ENCODE measurements at regions not wholly inside any gene's neighbourhood (a gene's known extent, or its start where the extent isn't known, plus 50 kb on each side); places are given as distances from the start of the nearest gene placed in this dataset.
"Not testable (repeated sequence)": the region's sequence is repeated elsewhere in the genome, so short reads cannot be mapped to it uniquely, and the experiment has no call there.

DNA sequence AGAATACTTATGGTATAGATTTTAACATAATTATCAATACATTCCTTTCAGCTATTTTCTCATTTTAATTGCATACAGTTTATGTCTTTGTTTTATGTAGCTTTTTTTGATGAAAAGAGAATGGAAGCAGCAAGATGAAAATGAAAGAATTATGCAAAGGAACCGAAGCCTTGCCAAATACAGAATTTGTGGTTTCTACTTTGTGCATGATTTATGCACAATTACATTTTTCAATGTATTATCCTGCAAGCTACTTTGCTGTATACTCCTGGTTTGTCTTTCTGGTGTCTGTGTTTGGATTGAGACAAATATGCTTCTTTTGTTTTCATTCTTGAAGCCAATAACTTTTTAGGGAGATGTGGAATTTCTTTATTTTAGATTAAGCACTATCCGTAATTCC lies 1642.6 kb upstream of the CELF4 start:
- DNase-seq (ENCODE audit: low read depth in 4 of 4, low spot score in 2 of 4) = no peak

DNA sequence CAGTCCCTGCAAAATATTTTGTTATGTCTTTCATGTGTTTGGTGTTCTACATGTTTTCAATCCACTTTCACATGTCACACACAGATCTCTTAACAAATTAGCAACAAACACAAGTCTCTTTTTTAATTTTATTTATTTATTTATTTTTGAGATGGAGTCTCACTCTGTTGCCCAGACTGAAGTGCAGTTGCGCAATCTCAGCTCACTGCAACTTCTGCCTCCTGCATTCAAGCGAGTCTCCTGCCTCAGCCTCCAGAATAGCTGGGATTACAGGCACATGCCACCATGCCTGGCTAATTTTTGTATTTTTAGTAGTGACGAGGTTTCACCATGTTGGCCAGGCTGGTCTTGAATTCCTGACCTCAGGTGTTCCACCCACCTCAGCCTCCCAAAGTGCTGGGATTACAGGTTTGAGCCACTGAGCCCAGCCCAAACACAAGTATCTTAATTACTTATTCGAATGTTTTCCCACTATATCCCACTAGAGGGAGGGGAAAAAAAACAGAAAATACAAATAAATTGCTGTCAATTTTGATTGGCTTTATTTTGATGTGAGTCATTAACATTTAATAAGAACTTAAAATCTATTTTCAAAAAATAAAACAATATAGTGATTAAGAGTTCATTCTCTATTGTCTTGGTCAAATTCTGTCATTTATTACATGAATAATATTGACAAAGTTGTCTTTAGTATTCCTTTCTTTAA lies 1641.0 kb upstream of the CELF4 start:
- DNase-seq (ENCODE audit: low read depth in 4 of 4, low spot score in 2 of 4) = not testable (repeated sequence)

DNA sequence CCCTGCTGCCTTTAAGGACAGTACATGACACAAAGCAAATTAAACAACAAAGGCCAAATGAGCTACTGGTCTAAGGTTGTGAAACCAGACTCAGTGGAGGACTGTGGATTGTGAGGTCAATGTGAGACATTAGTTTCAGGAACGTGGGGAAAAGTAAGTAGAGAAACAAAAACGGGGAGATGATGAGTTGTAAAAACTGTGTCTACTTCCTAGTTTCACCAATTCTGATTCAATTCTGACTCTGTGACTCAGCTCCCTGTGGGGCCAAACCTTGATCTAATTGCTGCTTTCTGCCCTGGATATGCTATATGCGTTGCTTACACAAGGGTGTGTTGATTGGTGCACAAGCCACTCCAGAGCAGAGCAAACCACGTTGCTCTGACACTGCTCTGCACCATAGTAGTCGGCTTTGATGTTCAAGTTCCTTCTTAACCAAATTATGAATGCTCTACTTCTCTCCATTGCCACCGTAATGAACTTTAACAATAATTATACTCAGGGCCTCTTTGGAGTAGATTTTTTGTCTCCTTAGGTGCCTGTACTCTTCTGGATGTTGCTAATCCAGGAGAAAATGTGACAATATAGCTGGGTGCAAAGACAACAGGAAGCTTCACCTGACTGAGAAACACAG lies 1640.1 kb upstream of the CELF4 start:
- DNase-seq (ENCODE audit: low read depth in 4 of 4, low spot score in 2 of 4) = no peak

DNA sequence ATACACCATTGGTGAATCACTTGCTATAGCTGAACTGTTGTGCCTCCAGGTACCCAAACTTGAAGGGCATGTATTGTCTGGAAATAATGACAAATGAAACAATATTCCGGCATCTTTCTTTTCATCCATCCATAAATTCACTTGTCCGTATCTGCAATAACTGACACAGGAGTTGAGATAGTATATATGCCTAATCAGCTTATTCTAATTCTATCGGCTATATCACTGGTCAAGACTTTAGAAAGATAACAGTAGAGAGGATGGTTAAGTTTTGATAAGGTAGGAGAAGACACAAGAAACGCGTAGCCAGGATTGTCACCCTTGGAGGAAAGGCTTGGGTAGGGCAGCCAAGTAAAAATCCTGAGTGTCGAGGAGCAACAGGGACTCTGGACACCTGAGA lies 1634.6 kb upstream of the CELF4 start:
- DNase-seq (ENCODE audit: low read depth in 4 of 4, low spot score in 2 of 4) = no peak

DNA sequence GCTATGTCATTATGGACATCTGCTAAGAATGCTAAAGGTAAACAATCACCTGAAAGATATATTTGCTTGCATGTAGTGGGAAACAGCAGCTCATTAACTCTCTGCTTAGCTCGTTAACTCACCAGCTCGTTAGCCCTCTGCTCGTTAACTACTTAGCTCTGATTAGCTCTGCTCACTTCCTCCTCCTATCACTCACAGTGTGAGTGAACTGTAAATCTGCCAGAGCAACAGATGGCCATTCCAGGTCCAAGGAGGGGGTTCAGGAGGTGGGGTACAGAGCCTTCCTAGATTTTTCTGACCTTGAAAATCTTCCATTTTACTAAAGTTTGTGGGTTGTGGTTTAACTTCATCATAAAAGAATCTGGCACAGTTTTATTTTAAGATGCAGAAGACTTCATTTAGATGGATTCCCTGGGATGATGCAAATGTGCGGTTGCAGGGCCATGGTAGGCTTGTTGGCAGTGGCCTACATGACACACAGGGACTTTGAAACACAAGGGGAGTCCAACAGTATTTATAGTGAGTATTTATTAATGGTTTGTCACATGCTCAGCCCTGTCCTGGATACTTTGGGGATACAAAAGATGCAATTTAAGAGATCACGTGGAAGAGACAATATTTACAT lies 1633.7 kb upstream of the CELF4 start:
- DNase-seq (ENCODE audit: low read depth in 4 of 4, low spot score in 2 of 4) = no peak

DNA sequence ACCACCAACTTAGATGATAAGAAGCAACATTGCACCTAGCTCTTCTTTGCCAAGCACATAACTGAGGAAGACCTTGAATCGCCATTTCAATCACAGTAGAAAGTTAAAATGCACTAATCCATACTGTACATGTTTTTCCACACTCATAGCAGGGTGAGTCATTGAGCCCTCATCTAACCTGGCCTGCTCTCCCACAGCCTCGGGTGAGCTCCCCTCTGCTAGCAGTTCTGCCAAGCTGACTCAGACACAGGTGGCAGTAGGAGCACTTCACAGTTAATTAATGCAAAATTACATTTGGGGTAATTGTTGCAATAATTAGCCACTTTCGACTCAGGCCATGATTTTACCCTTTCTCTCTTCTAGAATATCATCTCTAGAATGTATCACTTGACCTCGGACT lies 1632.8 kb upstream of the CELF4 start:
- DNase-seq (ENCODE audit: low read depth in 4 of 4, low spot score in 2 of 4) = no peak

DNA sequence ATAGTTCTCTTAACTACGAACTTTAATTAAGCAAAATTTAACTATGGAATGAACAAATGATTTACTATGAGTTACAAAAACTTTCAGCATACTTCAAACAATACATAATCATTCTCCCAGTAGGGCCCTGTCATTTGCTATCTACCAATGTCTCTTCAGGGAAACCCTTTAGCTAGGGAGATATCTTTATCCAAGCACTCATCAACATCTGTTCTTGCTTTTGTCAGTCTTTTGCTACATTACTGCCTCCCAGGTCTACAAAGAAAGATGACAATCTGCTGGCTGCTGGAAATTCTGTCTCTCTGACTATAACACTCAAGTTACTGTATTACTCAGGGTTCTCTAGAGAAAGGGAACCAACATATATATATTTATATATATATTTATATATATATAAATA lies 1626.3 kb upstream of the CELF4 start:
- DNase-seq (ENCODE audit: low read depth in 4 of 4, low spot score in 2 of 4) = no peak

DNA sequence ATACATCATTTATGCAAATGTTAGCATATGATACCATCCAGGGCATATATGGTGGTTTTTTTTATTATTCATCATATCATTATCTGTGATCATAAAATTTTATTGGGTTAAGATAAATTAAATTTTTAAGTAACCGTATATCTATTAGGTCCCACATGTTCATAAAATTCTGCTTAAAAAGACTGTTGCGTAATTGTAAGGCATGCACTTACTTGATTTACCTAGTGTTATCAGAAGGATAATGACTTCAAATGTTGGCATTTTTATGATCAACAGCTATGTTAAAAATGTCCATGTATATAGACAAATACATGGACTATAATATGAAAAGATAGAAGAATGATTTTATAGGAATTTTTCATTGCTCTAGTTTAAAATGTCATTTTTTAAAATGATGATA lies 1625.5 kb upstream of the CELF4 start:
- no peak for DNase-seq (ENCODE audit: low read depth in 4 of 4, low spot score in 2 of 4)

DNA sequence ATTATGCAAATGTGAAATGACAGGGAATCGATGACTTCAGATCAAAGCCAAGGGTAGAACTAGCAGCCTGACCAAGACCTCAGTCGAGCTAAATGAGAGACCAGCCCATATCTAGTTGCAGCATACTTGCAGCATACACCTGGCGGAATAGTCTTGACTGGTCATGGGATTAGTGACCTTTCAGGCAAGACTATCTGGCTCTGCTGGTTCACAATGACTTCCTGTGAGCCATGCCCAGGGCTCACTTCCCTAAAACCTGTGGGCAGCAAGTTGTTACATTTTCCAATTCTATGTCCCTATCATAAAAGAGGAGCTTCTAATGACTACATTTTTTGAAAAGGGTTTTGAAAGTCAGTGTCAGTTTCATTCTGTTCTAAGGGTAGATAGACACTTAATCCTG lies 1624.9 kb upstream of the CELF4 start:
- no peak for DNase-seq (ENCODE audit: low read depth in 4 of 4, low spot score in 2 of 4)

DNA sequence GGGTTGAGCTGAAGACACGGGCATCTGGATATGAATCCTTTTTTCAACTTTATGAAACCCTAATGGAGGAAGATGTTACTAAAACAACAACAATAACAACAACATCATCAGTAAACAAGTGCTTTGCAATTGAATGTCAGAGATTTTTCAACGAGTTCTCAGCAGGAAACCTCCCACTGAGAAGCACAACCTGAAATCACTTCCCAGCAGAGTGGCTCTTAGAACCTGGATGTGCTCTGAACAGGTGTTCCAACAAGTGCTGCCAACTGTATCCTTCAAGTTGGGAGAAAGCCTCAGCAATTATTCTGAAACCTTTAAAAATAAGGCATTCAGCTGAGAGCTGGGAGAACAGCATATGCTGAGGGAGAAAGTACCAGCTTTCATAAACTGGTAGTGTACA lies 1622.7 kb upstream of the CELF4 start:
- DNase-seq (ENCODE audit: low read depth in 4 of 4, low spot score in 2 of 4) = no peak

DNA sequence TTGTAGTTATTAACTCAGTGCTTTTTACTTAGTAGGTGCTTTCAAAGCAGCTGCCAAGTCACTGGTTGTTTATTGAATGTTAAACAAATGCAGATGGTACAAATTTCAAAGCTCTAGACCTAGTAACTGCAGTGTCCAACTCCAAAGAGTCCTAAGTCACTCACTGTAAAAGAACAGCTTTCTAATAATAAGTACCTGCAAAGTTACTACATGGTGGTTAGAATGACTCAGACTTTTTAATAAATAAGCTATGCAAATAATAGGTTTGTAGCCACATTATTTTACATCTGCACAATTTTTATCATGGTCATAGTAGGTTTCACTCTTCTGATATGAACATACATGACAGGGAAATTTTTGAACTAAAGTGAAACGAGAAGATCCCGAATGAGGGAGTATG lies 1620.4 kb upstream of the CELF4 start:
- no peak for DNase-seq (ENCODE audit: low read depth in 4 of 4, low spot score in 2 of 4)

DNA sequence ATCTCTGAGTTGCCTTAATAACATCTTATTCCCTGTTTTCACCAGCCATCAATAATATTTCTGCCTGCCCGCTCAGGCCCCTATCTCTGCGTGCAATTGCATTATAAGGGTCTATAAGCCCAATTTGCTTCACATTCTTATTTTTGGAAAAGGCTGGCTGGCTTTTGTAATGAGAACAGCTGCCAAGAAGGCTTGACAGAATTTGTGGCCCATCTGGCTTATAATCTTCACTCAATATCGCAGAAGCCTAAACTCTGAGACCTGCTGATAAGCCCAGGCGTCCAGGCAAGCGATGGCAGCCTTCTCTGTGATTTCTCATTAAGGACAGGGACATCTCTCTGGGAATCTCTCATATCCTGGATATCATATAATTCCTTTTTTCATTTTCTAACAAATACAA lies 1618.6 kb upstream of the CELF4 start:
- no peak for DNase-seq (ENCODE audit: low read depth in 4 of 4, low spot score in 2 of 4)

DNA sequence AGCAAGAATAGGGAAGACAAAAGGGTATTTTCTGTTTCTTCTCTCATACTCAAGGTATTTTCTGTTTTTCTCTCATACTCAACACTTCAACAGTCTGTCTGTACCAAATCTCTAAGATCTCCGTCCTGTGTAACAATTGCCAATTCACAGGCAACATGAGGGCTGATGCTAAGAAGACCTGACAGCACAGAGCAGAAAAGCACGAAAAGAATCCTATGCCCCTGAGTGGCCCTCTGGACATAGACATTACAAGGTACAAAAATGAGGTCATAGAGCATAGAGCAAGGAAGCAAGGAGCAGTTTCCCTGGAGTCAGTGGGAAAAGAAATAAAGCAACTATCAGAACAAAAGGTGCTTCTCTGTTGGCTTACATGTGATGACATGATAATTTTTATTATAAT lies 1612.6 kb upstream of the CELF4 start:
- DNase-seq (ENCODE audit: low read depth in 4 of 4, low spot score in 2 of 4) = no peak

DNA sequence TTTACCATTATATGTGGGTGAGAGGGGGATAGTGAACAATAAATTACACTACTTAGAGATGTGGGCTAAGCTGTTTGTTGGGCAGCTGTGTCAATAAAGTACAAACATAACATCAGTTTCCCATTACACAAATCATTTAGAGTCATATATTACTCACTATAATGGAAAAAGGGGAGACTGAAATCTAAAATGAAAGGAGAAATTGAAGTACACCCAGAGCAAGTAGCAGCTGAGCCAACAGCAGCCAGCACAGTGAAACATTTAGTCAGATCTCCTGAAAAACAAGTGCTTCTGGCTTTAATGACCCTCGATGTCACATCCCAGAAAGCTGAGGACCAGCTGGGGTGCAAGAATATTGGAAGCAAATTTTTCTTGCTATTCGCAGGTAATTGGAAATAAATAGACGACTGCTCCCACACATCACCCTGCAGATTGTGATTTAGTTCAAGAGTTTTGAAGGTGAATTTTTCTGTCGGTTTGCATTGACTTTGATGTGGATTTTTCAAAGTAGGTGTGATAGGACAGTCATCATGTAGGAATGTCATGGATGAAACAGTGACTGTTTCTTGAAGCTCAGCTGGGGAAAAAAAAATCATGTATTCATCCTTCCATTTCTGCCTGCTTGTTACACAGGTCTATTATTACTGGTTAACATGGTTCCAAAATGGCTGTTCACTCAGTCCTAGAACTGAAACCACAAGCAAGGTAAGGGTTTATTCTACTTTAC lies 1607.3 kb upstream of the CELF4 start:
- no peak for DNase-seq (ENCODE audit: low read depth in 4 of 4, low spot score in 2 of 4)

DNA sequence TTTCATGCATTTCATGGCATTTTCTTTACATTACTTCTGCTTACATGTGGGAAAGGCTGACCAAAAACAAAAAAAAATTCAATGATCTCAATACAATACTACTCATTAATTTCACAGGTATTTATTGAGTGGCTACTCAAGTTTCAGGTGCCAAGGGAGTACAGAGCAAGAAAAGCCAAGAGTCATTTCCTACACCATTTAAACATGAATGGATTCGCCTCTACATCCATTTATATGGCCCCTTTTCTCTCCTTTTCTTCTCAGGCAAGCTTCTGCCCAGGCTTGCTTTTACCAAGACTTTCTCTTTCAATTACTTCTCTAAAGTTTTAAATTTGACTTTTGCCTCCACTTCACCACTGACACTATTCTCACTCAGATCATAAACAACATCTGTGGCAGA lies 1603.1 kb upstream of the CELF4 start:
- no peak for DNase-seq (ENCODE audit: low read depth in 4 of 4, low spot score in 2 of 4)

DNA sequence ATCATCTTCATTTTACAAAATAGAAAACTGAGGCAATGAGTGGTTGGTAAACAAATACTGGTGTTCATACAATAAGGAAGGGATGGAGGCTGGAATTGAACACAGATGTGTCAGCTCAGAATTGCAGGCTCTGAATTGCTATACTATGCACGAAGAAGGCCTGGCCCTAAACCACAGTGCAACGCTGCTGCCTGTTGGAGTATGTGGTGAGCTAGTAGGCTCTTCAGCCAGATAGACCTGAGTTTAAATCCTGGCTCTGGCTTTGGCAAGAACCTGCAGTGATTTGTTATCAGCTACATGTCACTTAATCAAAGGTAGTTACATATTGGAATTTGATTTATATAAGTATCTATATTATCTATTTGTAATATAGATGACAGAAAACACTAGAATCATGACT lies 1602.4 kb upstream of the CELF4 start:
- no peak for DNase-seq (ENCODE audit: low read depth in 4 of 4, low spot score in 2 of 4)

DNA sequence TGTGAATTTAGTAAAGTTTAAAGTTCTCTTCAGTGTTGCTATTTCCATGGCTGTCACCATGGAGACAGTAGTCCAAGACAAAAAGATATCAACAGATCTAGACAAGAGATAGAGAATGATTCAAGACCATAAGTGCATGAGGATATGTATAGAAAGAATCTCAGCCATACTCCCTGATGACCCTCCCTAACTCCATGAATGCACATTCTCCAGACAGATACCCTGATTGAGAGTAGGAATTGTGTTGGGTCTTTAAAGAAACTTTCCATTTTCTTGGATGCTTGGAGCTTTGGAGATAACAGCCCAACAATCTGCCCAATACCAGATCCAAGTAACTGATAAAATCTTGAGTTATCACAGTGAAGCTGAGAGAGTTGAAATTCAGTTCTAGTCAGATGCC lies 1601.2 kb upstream of the CELF4 start:
- DNase-seq (ENCODE audit: low read depth in 4 of 4, low spot score in 2 of 4) = no peak

DNA sequence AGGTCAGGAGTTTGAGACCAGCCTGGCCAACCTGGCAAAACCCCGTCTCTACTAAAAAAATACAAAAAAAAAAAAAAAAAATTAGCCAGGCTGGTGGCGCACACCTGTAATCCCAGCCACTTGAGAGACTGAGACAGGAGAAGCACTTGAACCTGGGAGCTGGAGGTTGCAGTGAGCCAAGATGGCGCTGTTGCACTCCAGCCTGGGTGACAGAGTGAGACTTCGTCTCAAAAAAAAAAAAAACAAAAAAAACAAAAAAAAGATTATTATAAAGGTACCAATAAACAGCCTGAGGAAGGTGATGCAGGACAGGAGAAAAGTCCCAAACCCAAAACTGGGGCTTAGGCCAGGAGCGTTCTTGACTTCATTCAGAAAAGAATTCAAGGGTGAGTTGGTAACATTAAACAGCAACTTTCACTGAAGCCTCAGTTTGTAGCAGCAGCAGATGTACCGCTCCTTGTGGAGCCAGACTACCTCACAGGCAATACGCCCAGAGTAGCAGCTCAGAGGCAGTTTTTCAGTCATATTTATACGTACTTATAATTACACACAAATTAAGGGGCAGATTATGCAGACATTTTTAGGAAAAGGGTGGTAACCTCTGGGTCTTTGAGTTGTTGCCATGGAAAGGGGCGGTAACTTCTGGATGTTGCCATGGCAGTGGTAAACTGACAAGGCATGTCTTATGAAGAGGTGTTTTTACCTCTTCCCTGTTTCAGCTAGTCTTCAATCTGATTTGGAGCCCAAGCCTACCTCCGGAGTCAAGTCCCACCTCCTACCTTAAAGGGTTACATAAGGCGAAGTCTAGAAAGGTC lies 1596.6 kb upstream of the CELF4 start:
- DNase-seq (ENCODE audit: low read depth in 4 of 4, low spot score in 2 of 4) = no peak

DNA sequence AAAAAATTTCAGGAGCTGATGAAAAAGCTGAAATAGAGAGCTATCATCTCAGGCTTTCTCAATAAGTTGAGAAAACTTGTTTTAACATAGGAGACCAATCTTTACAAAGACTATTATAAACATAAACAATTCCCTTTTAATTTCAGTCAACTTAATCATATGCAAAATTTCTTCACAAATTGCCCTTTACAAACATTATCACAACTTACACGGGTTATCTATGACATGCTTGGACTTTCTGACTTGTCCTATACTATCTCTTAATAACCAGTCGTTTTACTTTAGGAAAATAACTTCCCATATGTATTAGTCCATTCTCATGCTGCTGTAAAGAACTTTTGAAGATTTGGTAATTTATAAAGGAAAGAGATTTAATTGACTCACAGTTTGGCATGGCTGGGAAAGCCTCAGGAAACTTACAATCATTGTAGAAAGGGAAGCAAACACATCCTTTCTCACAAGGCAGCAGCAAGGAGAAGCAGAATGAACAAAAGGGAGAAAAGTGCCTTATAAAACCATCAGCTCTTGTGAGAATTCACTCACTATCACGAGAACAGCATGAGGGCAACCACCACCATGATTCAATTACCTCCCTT lies 1583.7 kb upstream of the CELF4 start:
- no peak for DNase-seq (ENCODE audit: low read depth in 4 of 4, low spot score in 2 of 4)

DNA sequence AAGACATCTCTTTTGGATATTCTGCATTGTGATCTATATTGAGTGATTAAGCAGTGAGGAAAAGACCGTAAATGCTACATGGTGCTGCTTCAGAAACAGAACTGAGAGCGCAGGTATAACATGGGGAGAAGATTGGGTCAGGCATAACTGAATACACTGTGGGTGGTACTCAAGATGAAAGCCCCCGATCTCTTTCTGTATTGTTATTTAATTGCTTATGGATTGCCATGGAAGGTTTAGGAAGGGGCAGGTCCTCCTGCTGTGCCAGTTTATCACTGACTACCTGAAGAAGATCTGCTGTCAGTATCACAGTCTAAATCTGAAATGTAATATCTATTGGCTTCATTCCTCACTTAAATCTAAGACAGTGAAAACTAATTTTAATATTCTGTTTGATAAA lies 1568.7 kb upstream of the CELF4 start:
- no peak for DNase-seq (ENCODE audit: low read depth in 4 of 4, low spot score in 2 of 4)

All from left renal cortex interstitium (tissue), 4 donors.